SH-SY5Y (cell line): ENCODE measurements at regions not wholly inside any gene's neighbourhood (a gene's known extent, or its start where the extent isn't known, plus 50 kb on each side); places are given as distances from the start of the nearest gene placed in this dataset.

Experiments
- GATA2 ChIP-seq: IDR thresholded peaks from 2 replicates; pipeline ENCODE4 v1.6.1; 2011; ENCODE audit warnings: mild to moderate bottlenecking, low read depth, low read length
- GATA3 ChIP-seq: IDR thresholded peaks from 2 replicates; pipeline ENCODE4 v1.6.1; 2011; ENCODE audit warnings: low read depth, mild to moderate bottlenecking, low read length, moderate library complexity

DNA sequence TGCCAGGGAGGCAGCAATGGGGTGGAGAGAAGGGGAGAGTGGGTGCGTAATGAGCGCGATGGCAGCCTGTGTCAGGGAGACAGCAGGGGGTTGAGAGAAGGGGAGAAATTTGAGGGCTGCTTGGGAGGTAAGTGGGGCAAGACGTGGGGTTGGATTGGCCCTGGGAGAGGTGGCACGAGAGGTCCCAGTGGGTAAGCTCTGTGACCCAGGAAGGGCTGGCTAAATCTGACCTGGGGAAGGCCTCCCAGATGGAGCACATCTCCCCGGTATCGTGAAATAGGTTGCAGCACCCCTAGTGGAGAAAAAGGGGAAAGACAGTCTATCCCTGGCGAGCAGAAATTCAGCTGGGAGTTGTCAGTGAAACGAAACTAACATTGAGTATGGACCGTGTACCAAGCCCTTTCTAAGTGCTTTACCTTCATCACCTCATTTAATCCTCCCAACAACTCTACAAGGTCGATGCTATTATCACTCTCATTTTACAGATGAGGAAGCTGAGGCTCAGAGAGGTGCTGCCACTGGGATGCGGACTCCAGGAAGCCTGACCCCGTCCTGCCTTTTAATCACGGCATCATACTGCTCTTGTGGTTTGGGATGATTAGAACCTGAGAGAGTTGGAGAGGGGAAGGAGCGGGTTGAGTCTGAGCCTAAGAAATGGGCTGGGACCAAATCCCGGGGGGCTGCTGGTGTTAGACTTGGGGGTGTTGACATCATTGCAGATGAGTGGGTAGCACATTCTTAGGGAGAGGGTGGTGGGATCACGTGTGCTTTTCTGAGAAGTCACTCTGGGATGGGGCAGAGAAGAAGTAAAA is 56.6 kb upstream of the RPL11 start:
- TF ChIP-seq GATA2 (no peak), GATA3 (no peak)
